H9 (cell line): ENCODE measurements at regions not wholly inside any gene's neighbourhood (a gene's known extent, or its start where the extent isn't known, plus 50 kb on each side); places are given as distances from the start of the nearest gene placed in this dataset.

Experiments used
- DNase-seq: peaks from one replicate; pipeline ENCODE4 v3.0.0-alpha.2; 2017
- H2AFZ ChIP-seq: one replicate; pipeline ENCODE4 v1.6.1; 2013; ENCODE audit warnings: mild to moderate bottlenecking, low read length, control low read depth, moderate library complexity
- H2AK5ac ChIP-seq: 2 replicates; pipeline ENCODE4 v1.6.1; 2013; ENCODE audit warnings: low read length, control low read depth, mixed read lengths; ENCODE audit not compliant: insufficient read length
- H2BK120ac ChIP-seq: one replicate; pipeline ENCODE4 v1.6.1; 2013; ENCODE audit warnings: low read depth, mild to moderate bottlenecking, low read length, control low read depth, inconsistent platforms; ENCODE audit not compliant: poor library complexity, severe bottlenecking
- H2BK12ac ChIP-seq: 2 replicates; pipeline ENCODE4 v1.6.1; 2013; ENCODE audit warnings: low read length, control low read depth, mixed read lengths, low read depth; ENCODE audit not compliant: insufficient read length
- H2BK15ac ChIP-seq: 2 replicates; pipeline ENCODE4 v1.6.1; 2013; ENCODE audit warnings: low read depth, low read length, control low read depth
- H2BK20ac ChIP-seq: one replicate; pipeline ENCODE4 v1.6.1; 2013; ENCODE audit warnings: low read depth, mild to moderate bottlenecking, low read length, control low read depth, inconsistent platforms; ENCODE audit not compliant: poor library complexity, severe bottlenecking
- H2BK5ac ChIP-seq: 2 replicates; pipeline ENCODE4 v1.6.1; 2013; ENCODE audit warnings: low read length, control low read depth, mixed read lengths; ENCODE audit not compliant: insufficient read length
- H3K14ac ChIP-seq: 2 replicates; pipeline ENCODE4 v1.6.1; 2013; ENCODE audit warnings: low read length, control low read depth; ENCODE audit not compliant: insufficient read depth
- H3K18ac ChIP-seq: 2 replicates; pipeline ENCODE4 v1.6.1; 2013; ENCODE audit warnings: low read depth, mild to moderate bottlenecking, mixed read lengths, low read length, control low read depth; ENCODE audit not compliant: insufficient read length
- H3K23ac ChIP-seq: 2 replicates; pipeline ENCODE4 v1.6.1; 2013; ENCODE audit warnings: low read length, control low read depth, mixed read lengths, low read depth; ENCODE audit not compliant: insufficient read length
- H3K23me2 ChIP-seq: 2 replicates; pipeline ENCODE4 v1.6.1; 2013; ENCODE audit warnings: low read depth, mild to moderate bottlenecking, mixed read lengths, low read length, control low read depth; ENCODE audit not compliant: insufficient read length, poor library complexity, severe bottlenecking
- H3K27ac ChIP-seq: 2 replicates; pipeline ENCODE4 v1.5.1; 2013; ENCODE audit warnings: low read length, control low read depth, mixed read lengths, low read depth; ENCODE audit not compliant: insufficient read length
- H3K27me3 ChIP-seq: 2 replicates; pipeline ENCODE4 v1.6.1; 2013; ENCODE audit warnings: low read length, control low read depth, inconsistent platforms; ENCODE audit not compliant: insufficient read depth
- H3K4ac ChIP-seq: 2 replicates; pipeline ENCODE4 v1.6.1; 2013; ENCODE audit warnings: low read depth, mild to moderate bottlenecking, control low read depth, inconsistent platforms, low read length, moderate library complexity
- H3K4me1 ChIP-seq: 2 replicates; pipeline ENCODE4 v1.6.1; 2013; ENCODE audit warnings: low read length, control low read depth, inconsistent platforms; ENCODE audit not compliant: insufficient read depth
- H3K4me2 ChIP-seq: 2 replicates; pipeline ENCODE4 v1.6.1; 2013; ENCODE audit warnings: low read length, control low read depth, mixed read lengths; ENCODE audit not compliant: insufficient read length, insufficient read depth
- H3K56ac ChIP-seq: 2 replicates; pipeline ENCODE4 v1.6.1; 2013; ENCODE audit warnings: low read depth, mild to moderate bottlenecking, mixed read lengths, low read length, control low read depth; ENCODE audit not compliant: insufficient read length
- H3K79me1 ChIP-seq: 2 replicates; pipeline ENCODE4 v1.6.1; 2013; ENCODE audit warnings: low read depth, mild to moderate bottlenecking, moderate library complexity, low read length, control low read depth, inconsistent platforms; ENCODE audit not compliant: insufficient read depth, poor library complexity, severe bottlenecking
- H3K79me2 ChIP-seq: 2 replicates; pipeline ENCODE4 v1.6.1; 2013; ENCODE audit warnings: low read length, control low read depth, inconsistent platforms; ENCODE audit not compliant: insufficient read depth
- H3K9ac ChIP-seq: 2 replicates; pipeline ENCODE4 v1.6.1; 2013; ENCODE audit warnings: low read length, control low read depth, mixed read lengths; ENCODE audit not compliant: insufficient read length; ENCODE audit errors: extremely low read depth
- H3K9me3 ChIP-seq: one replicate; pipeline ENCODE4 v1.6.1; 2013; ENCODE audit warnings: low read depth, low read length, inconsistent platforms; ENCODE audit not compliant: control insufficient read depth
- H3T11ph ChIP-seq: one replicate; pipeline ENCODE4 v1.6.1; 2013; ENCODE audit warnings: mild to moderate bottlenecking, low read length, control low read depth, inconsistent platforms
- H4K20me1 ChIP-seq: one replicate; pipeline ENCODE4 v1.6.1; 2013; ENCODE audit not compliant: control insufficient read depth, insufficient read length, insufficient read depth
- H4K5ac ChIP-seq: 2 replicates; pipeline ENCODE4 v1.6.1; 2013; ENCODE audit warnings: low read depth, mild to moderate bottlenecking, mixed read lengths, low read length, control low read depth; ENCODE audit not compliant: insufficient read length
- H4K8ac ChIP-seq: replicated peaks from 2 replicates; pipeline ENCODE4 v1.6.1; 2013; ENCODE audit warnings: low read length, control low read depth, mixed read lengths, low read depth; ENCODE audit not compliant: insufficient read length
- H4K91ac ChIP-seq: 2 replicates; pipeline ENCODE4 v1.6.1; 2013; ENCODE audit warnings: low read depth, mild to moderate bottlenecking, moderate library complexity, mixed read lengths, low read length, control low read depth; ENCODE audit not compliant: insufficient read length
- H3K27ac Mint-ChIP-seq, 3 experiments: 2 replicates in 2 of 3; 3 replicates in 1 of 3; pipeline ENCODE4 v1.8.0; 2020 to 2021; ENCODE audit warnings: mixed read lengths in 3 of 3, mild to moderate bottlenecking in 1 of 3, moderate library complexity in 1 of 3
- H3K27me3 Mint-ChIP-seq: 2 replicates; pipeline ENCODE4 v1.8.0; 2021; ENCODE audit warnings: low read depth, mild to moderate bottlenecking, moderate library complexity, mixed read lengths
- H3K36me3 Mint-ChIP-seq, 3 experiments: 2 replicates in 2 of 3; 3 replicates in 1 of 3; pipeline ENCODE4 v1.8.0; 2020 to 2021; ENCODE audit warnings: low read depth in 3 of 3, mixed read lengths in 3 of 3; ENCODE audit not compliant: insufficient read depth in 1 of 3
- H3K4me1 Mint-ChIP-seq, 2 experiments: 2 replicates each; pipeline ENCODE4 v1.8.0; 2020; ENCODE audit warnings: mixed read lengths in 2 of 2
- H3K4me3 Mint-ChIP-seq, 2 experiments: 2 replicates in 1 of 2; 3 replicates in 1 of 2; pipeline ENCODE4 v1.8.0; 2020 to 2021; ENCODE audit warnings: mild to moderate bottlenecking in 2 of 2, mixed read lengths in 2 of 2, moderate library complexity in 1 of 2
- H3K9me3 Mint-ChIP-seq, 2 experiments: 2 replicates in 1 of 2; 3 replicates in 1 of 2; pipeline ENCODE4 v1.8.0; 2020; ENCODE audit warnings: mild to moderate bottlenecking in 2 of 2, mixed read lengths in 2 of 2, moderate library complexity in 1 of 2
- CTCF ChIP-seq: fragments of 200-600 bp; sonication (generic); conservative IDR thresholded peaks from 3 replicates; pipeline ENCODE4 v1.8.0; 2021; ENCODE audit warnings: antibody characterized with exemption, mild to moderate bottlenecking
- WGBS: extraction: QIAGEN DNeasy Blood & Tissue Kit; methylation state at CpG from one replicate; pipeline ENCODE4 v1.1.7; 2013; ENCODE audit warnings: missing lambda C conversion rate, low lambda C conversion rate, mixed read lengths; ENCODE audit not compliant: insufficient read length; ENCODE audit errors: extremely low coverage; 5-methylcytosine and 5-hydroxymethylcytosine counted together

- Histone ChIP-seq H3K79me1 (no peaks in the 10 kb centered on the region), H3K23me2 (no peaks in the 10 kb centered on the region), H3K27me3 (no peaks in the 10 kb centered on the region), H2AFZ (no peak overlapping the region), H3K14ac (no peak overlapping the region), H3K18ac (no peak overlapping the region), H2BK20ac (no peak overlapping the region), H4K5ac (no peak overlapping the region), H2BK12ac (no peak overlapping the region), H3K27ac (no peak overlapping the region), H3K9me3 (no peaks in the 10 kb centered on the region), H2BK5ac (no peak overlapping the region), H3K79me2 (no peaks in the 10 kb centered on the region), H3T11ph (no peak overlapping the region), H3K56ac (no peak overlapping the region), H4K20me1 (no peaks in the 10 kb centered on the region), H3K4me1 (no peaks in the 10 kb centered on the region; the same call in 1 of the 2 replicates), H2BK15ac (no peak overlapping the region), H4K91ac (no peak overlapping the region), H3K9ac (no peak overlapping the region), H3K4ac (no peak overlapping the region), H2BK120ac (no peak overlapping the region), H3K23ac (no peak overlapping the region), H2AK5ac (no peak overlapping the region), H3K4me2 (no peak overlapping the region), H4K8ac (no peak overlapping the region)
- WGBS, result no CpG with 5 or more reads among the region's 4 CpGs
- H3K4me1 Mint-ChIP-seq, result peaks cover 4 to 10% of the 10 kb centered on the region in 2 experiments; a peak in 2 of 4 replicates
- TF ChIP-seq CTCF, result no peak
- H3K27ac Mint-ChIP-seq, result no peak overlapping the region
- DNase-seq, result no peak
- H3K27me3 Mint-ChIP-seq, result peaks cover 5% of the 10 kb centered on the region
- no peak overlapping the region for H3K4me3 Mint-ChIP-seq
- no peaks in the 10 kb centered on the region; a peak in 1 of 5 replicates for H3K9me3 Mint-ChIP-seq
- no peaks in the 10 kb centered on the region for H3K36me3 Mint-ChIP-seq
Observed at GRCh38 chr7:142487124-142487523, 229.3 kb upstream of the PRSS58 start.
